Tibial nerve (tissue), 4 donors: ENCODE measurements at regions not wholly inside any gene's neighbourhood (a gene's known extent, or its start where the extent isn't known, plus 50 kb on each side); places are given as distances from the start of the nearest gene placed in this dataset.

Experiments
- DNase-seq, 2 donors: peaks; one replicate each; pipeline ENCODE4 v3.0.0-alpha.2; 2019; ENCODE audit warnings: low spot score in 2 of 2
- H3K27ac ChIP-seq, 4 donors: fragments of 200-600 bp; sonication (generic) in 3 of 4; one replicate each; pipeline ENCODE4 v1.5.1; 2017 to 2019; ENCODE audit warnings: mild to moderate bottlenecking in 1 of 4
- H3K27me3 ChIP-seq, 2 donors: fragments of 200-600 bp; sonication (generic) in 1 of 2; one replicate each; pipeline versions ENCODE4 v1.5.1 to v1.6.0; 2017 to 2019
- H3K36me3 ChIP-seq, 3 donors: fragments of 200-600 bp; sonication (generic); one replicate each; pipeline ENCODE4 v1.5.1; 2018 to 2019
- H3K4me1 ChIP-seq, 4 donors: fragments of 200-600 bp; sonication (generic) in 3 of 4; one replicate each; pipeline ENCODE4 v1.5.1; 2017 to 2019
- H3K4me3 ChIP-seq, 4 donors: fragments of 200-600 bp; sonication (generic) in 3 of 4; one replicate each; pipeline ENCODE4 v1.5.1; 2017 to 2019; ENCODE audit warnings: mild to moderate bottlenecking in 1 of 4, moderate library complexity in 1 of 4
- H3K9me3 ChIP-seq, 4 donors: fragments of 200-600 bp; sonication (generic) in 3 of 4; one replicate each; pipeline ENCODE4 v1.5.1; 2017 to 2019
- CTCF ChIP-seq, 5 experiments: fragments of 200-600 bp in 3 of 5; fragments of 450-650 bp in 2 of 5; sonication (generic) in 3 of 5; IDR thresholded peaks; one replicate each; pipeline ENCODE4 v1.5.1; 2016 to 2019; ENCODE audit warnings: antibody characterized with exemption in 5 of 5, mild to moderate bottlenecking in 3 of 5, moderate library complexity in 2 of 5
- EP300 ChIP-seq, 2 donors: sonication (generic); formaldehyde crosslinking; IDR thresholded peaks; one replicate each; pipeline ENCODE4 v1.6.1; 2017; ENCODE audit warnings: antibody characterized with exemption in 2 of 2, mild to moderate bottlenecking in 1 of 2
- POLR2A ChIP-seq, 2 donors: fragments of 450-650 bp; IDR thresholded peaks; one replicate each; pipeline ENCODE4 v1.6.1; 2017; ENCODE audit warnings: antibody characterized with exemption in 2 of 2, mild to moderate bottlenecking in 2 of 2, moderate library complexity in 2 of 2
- WGBS, 2 donors: methylation state at CpG; one replicate each; pipeline ENCODE4 v1.1.5; 2018; 5-methylcytosine and 5-hydroxymethylcytosine counted together

- H3K9me3 ChIP-seq: peaks cover 0 to 3% (median 0%) of the 10 kb centered on the region in 4 donors
- no peak overlapping the region for H3K27ac ChIP-seq
- no peak for DNase-seq
- 39 to 40% methylated on average over 4 of the region's 4 CpGs for WGBS, 2 donors
- no peaks in the 10 kb centered on the region for H3K36me3 ChIP-seq
- no peak for TF ChIP-seq EP300 (IDR thresholded peaks at IDR 0.05)
- TF ChIP-seq POLR2A (IDR thresholded peaks at IDR 0.05): no peak
- TF ChIP-seq CTCF (IDR thresholded peaks at IDR 0.05): no peak
- no peaks in the 10 kb centered on the region for H3K27me3 ChIP-seq
- no peak overlapping the region for H3K4me3 ChIP-seq
- H3K4me1 ChIP-seq: no peaks in the 10 kb centered on the region
These were observed 562.6 kb downstream of the DCDC2C start for GRCh38 chr2:4265936-4266335.

DNA sequence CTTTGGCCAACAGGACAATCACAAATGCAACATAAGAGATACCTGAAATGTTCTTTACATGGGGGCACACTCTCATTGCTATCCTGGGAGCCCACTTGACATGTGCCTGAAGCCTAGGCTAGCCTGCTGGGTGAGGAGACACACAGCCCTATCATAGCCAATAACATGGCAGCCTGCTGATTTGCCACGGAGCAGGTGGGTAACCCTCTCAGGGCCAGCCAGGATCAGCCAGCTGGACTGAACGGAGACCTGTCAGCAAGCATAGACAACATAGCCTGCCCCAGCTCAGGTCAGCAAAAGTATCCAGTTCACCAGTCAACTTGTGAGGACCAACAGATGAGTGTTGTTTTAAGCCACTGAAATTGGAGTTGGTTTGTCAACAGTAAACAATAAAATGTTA, 566.5 kb downstream of the DCDC2C start:
- peaks cover 0 to 3% (median 0%) of the 10 kb centered on the region in 4 donors for H3K9me3 ChIP-seq
- H3K27me3 ChIP-seq: no peaks in the 10 kb centered on the region
- DNase-seq: no peak
- no peaks in the 10 kb centered on the region for H3K4me1 ChIP-seq
- no peak overlapping the region for H3K27ac ChIP-seq
- 92 to 100% methylated on average over 2 of the region's 2 CpGs for WGBS, 2 donors
- no peak for TF ChIP-seq CTCF (IDR thresholded peaks at IDR 0.05)
- no peak for TF ChIP-seq EP300 (IDR thresholded peaks at IDR 0.05)
- TF ChIP-seq POLR2A (IDR thresholded peaks at IDR 0.05): no peak
- no peak overlapping the region for H3K4me3 ChIP-seq
- no peaks in the 10 kb centered on the region for H3K36me3 ChIP-seq

DNA sequence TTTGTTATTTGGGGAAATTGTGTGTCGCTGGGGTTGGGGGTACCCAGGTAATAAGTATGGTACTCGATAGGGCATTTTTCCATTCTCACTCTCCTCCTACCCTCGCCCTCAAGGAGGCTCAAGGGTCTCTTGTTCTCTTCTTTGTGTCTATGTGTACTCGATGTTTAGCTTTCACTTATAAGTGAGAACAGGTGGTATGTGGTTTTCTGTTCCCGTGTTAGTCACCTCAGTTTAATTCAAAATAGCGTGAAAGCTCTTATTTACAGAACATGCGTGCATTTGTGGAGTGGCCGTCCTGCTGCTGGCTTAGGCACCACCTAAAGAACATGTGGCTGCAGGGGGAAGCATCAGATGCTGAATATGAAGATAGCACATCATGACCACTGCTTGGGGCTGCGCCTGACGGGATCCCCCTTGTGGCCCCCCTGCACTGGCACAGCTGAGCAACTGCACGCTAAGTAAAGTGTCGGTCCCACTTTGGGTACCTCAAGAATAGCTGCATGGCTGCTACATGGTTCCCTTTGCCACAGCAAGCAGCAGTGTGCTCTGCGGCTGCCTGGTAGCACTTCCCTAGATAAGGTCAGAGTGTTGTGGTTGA, 569.0 kb downstream of the DCDC2C start:
- Histone ChIP-seq H3K4me3 (no peak overlapping the region), H3K4me1 (no peaks in the 10 kb centered on the region), H3K9me3 (peaks cover 0 to 3% (median 0%) of the 10 kb centered on the region in 4 donors), H3K27me3 (no peaks in the 10 kb centered on the region), H3K27ac (no peak overlapping the region), H3K36me3 (no peaks in the 10 kb centered on the region)
- DNase-seq: no peak
- no peak for TF ChIP-seq CTCF (IDR thresholded peaks at IDR 0.05)
- TF ChIP-seq EP300 (IDR thresholded peaks at IDR 0.05): no peak
- TF ChIP-seq POLR2A (IDR thresholded peaks at IDR 0.05): no peak
- WGBS, 2 donors: 86 to 92% methylated on average over 10 to 13 of the region's 13 CpGs

DNA sequence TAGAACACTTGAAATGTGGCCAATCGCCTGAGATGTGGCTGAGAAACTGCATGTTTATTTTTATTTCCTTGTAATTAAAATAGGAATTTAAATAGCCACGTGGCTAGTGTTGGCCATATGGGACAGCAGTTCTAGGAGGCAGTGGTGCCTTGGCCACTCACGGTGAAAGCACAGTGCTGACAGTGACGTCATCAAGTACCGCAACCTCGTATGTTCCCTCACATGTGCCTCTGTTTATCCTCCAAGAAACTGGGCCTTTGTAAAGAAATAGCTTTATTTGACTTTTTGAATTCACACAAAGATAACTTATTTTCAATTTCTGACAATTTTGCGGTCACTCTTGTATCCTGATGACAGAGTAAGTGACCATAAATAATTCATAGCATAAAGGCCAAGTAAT, 575.0 kb downstream of the DCDC2C start:
- no peaks in the 10 kb centered on the region for H3K9me3 ChIP-seq
- H3K36me3 ChIP-seq: no peaks in the 10 kb centered on the region
- H3K27ac ChIP-seq: no peak overlapping the region
- TF ChIP-seq CTCF (IDR thresholded peaks at IDR 0.05) (no peak), POLR2A (IDR thresholded peaks at IDR 0.05) (no peak), EP300 (IDR thresholded peaks at IDR 0.05) (no peak)
- H3K4me1 ChIP-seq: no peaks in the 10 kb centered on the region
- 83 to 86% methylated on average over 7 of the region's 7 CpGs for whole genome bisulfite sequencing, 2 donors
- no peak overlapping the region for H3K4me3 ChIP-seq
- no peak for DNase-seq
- no peaks in the 10 kb centered on the region for H3K27me3 ChIP-seq

- no peak overlapping the region for H3K4me3 ChIP-seq
- H3K27ac ChIP-seq: no peak overlapping the region
- no peaks in the 10 kb centered on the region for H3K4me1 ChIP-seq
- H3K27me3 ChIP-seq: no peaks in the 10 kb centered on the region
- no peaks in the 10 kb centered on the region for H3K36me3 ChIP-seq
- DNase-seq: no peak
- WGBS, 2 donors: 79 to 83% methylated on average over 5 of the region's 5 CpGs
- TF ChIP-seq CTCF (IDR thresholded peaks at IDR 0.05): no peak
- no peak for TF ChIP-seq POLR2A (IDR thresholded peaks at IDR 0.05)
- TF ChIP-seq EP300 (IDR thresholded peaks at IDR 0.05): no peak
- H3K9me3 ChIP-seq: no peaks in the 10 kb centered on the region
These were observed 576.1 kb downstream of the DCDC2C start for GRCh38 chr2:4279431-4279830.
